Lower leg skin (tissue), 4 donors: ENCODE measurements at regions not wholly inside any gene's neighbourhood (a gene's known extent, or its start where the extent isn't known, plus 50 kb on each side); places are given as distances from the start of the nearest gene placed in this dataset.
A peak's percentile ranks its signal among the peaks of the same experiment; 100 is the strongest.

Source experiments
- DNase-seq, 2 donors: peaks; one replicate each; pipeline ENCODE4 v3.0.0-alpha.2; 2019; ENCODE audit warnings: low spot score in 2 of 2
- H3K4me3 ChIP-seq: fragments of 200-600 bp; sonication (generic); 2 replicates; pipeline ENCODE4 v1.5.1; 2017; ENCODE audit warnings: mild to moderate bottlenecking, low read depth; ENCODE audit not compliant: poor library complexity, severe bottlenecking
- CTCF ChIP-seq, 3 donors: fragments of 450-650 bp; IDR thresholded peaks; one replicate each; pipeline ENCODE4 v1.5.1; 2016; ENCODE audit warnings: antibody characterized with exemption in 3 of 3, mild to moderate bottlenecking in 3 of 3, moderate library complexity in 2 of 3
- POLR2A ChIP-seq, 2 donors: fragments of 450-650 bp; IDR thresholded peaks; one replicate each; pipeline ENCODE4 v1.6.1; 2016 to 2017; ENCODE audit warnings: antibody characterized with exemption in 2 of 2, mild to moderate bottlenecking in 1 of 2, moderate library complexity in 1 of 2
- WGBS, 2 donors: methylation state at CpG; one replicate each; pipeline ENCODE4 v1.1.5; 2018; 5-methylcytosine and 5-hydroxymethylcytosine counted together
- intact Hi-C: fragments of 100-400 bp; cut with DNase I; formaldehyde crosslinking; loops from one replicate; pipeline ENCODE4 v1.15.0; 2023; ENCODE audit warnings: low total_unique reads

GRCh38 chr15:69891606-69892005 lies 206.1 kb downstream of the TLE3 start:
- H3K4me3 ChIP-seq = no peak overlapping the region
- intact Hi-C loops = no loop called here
- 74 to 81% methylated on average over 6 to 7 of the region's 7 CpGs for WGBS, 2 donors
- DNase-seq = no peak
- TF ChIP-seq CTCF (IDR thresholded peaks at IDR 0.05) (no peak), POLR2A (IDR thresholded peaks at IDR 0.05) (no peak)

- TF ChIP-seq POLR2A (IDR thresholded peaks at IDR 0.05) (no peak), CTCF (IDR thresholded peaks at IDR 0.05) (no peak)
- H3K4me3 ChIP-seq = no peak overlapping the region
- DNase-seq = no peak
- intact Hi-C loops = no loop called here
- WGBS, 2 donors = 68 to 71% methylated on average over 4 of the region's 4 CpGs
Measured at GRCh38 chr15:69892351-69892750, 205.4 kb downstream of the TLE3 start.

GRCh38 chr15:69893086-69893485 lies 204.6 kb downstream of the TLE3 start:
- WGBS, 2 donors = 64% methylated on average over 2 of the region's 2 CpGs
- intact Hi-C loops = no loop called here
- TF ChIP-seq CTCF (IDR thresholded peaks at IDR 0.05) (no peak), POLR2A (IDR thresholded peaks at IDR 0.05) (no peak)
- H3K4me3 ChIP-seq = no peak overlapping the region
- DNase-seq = no peak

- intact Hi-C loops = no loop called here
- 23 to 28% methylated on average over 2 of the region's 2 CpGs for WGBS, 2 donors
- peak; percentile 18 to 87 for DNase-seq
- TF ChIP-seq CTCF (IDR thresholded peaks at IDR 0.05) (no peak), POLR2A (IDR thresholded peaks at IDR 0.05) (no peak)
- no peak overlapping the region for H3K4me3 ChIP-seq
Measured at GRCh38 chr15:69893863-69894262, 203.9 kb downstream of the TLE3 start.

- no peak for DNase-seq
- 75 to 87% methylated on average over 2 of the region's 2 CpGs for WGBS, 2 donors
- no peak overlapping the region for H3K4me3 ChIP-seq
- TF ChIP-seq POLR2A (IDR thresholded peaks at IDR 0.05) = no peak
- TF ChIP-seq CTCF (IDR thresholded peaks at IDR 0.05) = no peak
- intact Hi-C loops = no loop called here
Measured at GRCh38 chr15:69895202-69895601, 202.5 kb downstream of the TLE3 start.

GRCh38 chr15:69896606-69897005 lies 201.1 kb downstream of the TLE3 start:
- H3K4me3 ChIP-seq = no peak overlapping the region
- intact Hi-C loops = no loop called here
- no peak for TF ChIP-seq CTCF (IDR thresholded peaks at IDR 0.05)
- TF ChIP-seq POLR2A (IDR thresholded peaks at IDR 0.05) = no peak
- DNase-seq = no peak
